B cell (primary cell): ENCODE measurements at regions not wholly inside any gene's neighbourhood (a gene's known extent, or its start where the extent isn't known, plus 50 kb on each side); places are given as distances from the start of the nearest gene placed in this dataset.
A peak's percentile ranks its signal among the peaks of the same experiment; 100 is the strongest.

Experiments
- ATAC-seq: fragments of 200-7000 bp; cut with Tn5 transposase; one replicate; pipeline ENCODE4 v1.10.0; 2021; ENCODE audit warnings: low read depth, mild to moderate bottlenecking, moderate number of reproducible peaks, moderate library complexity
- CTCF ChIA-PET: fragments of 350-600 bp; sonication (Branson Sonifier 250); formaldehyde crosslinking; loops from one replicate; lab custom pipeline; 2021; ENCODE audit warnings: antibody characterized with exemption, inconsistent platforms; lab: Charles Lee
- POLR2A ChIA-PET: fragments of 350-600 bp; sonication (Branson Sonifier 250); formaldehyde crosslinking; loops from one replicate; lab custom pipeline; 2021; ENCODE audit warnings: antibody characterized with exemption; lab: Charles Lee
- DNase-seq: peaks from one replicate; pipeline ENCODE4 v3.0.0; 2013
- H2AFZ ChIP-seq: 2 replicates; pipeline ENCODE4 v1.6.1; 2012; ENCODE audit warnings: mild to moderate bottlenecking, low read depth, low read length; ENCODE audit not compliant: insufficient read depth, poor library complexity, severe bottlenecking
- H3K27ac ChIP-seq, 2 donors: 1 replicate in 1 of 2; 2 replicates in 1 of 2; pipeline ENCODE4 v1.5.1; 2012 to 2013; ENCODE audit warnings: low read length in 2 of 2, mild to moderate bottlenecking in 2 of 2, moderate library complexity in 1 of 2
- H3K27me3 ChIP-seq, 4 experiments: fragments of 200-600 bp in 1 of 4; sonication (generic) in 1 of 4; replicated peaks in 1 of 4; 1 replicate in 2 of 4; 2 replicates in 2 of 4; pipeline versions ENCODE4 v1.6.1 to v1.7.0; 2013 to 2016; ENCODE audit warnings: low read length in 3 of 4, mild to moderate bottlenecking in 2 of 4, mixed read lengths in 1 of 4, moderate library complexity in 1 of 4; ENCODE audit not compliant: insufficient read depth in 4 of 4, control insufficient read depth in 3 of 4; ENCODE audit errors: control extremely low read depth in 1 of 4
- H3K36me3 ChIP-seq, 2 experiments: replicated peaks in 1 of 2; 1 replicate in 1 of 2; 2 replicates in 1 of 2; pipeline versions ENCODE4 v1.6.1 to v1.7.1; 2013; ENCODE audit warnings: low read length in 1 of 2; ENCODE audit not compliant: insufficient read depth in 2 of 2, control insufficient read depth in 1 of 2; ENCODE audit errors: control extremely low read depth in 1 of 2, extremely low read depth in 1 of 2
- H3K4me1 ChIP-seq, 2 donors: fragments of 200-600 bp in 1 of 2; sonication (generic) in 1 of 2; 1 replicate in 1 of 2; 2 replicates in 1 of 2; pipeline versions ENCODE4 v1.5.1 to v1.6.1; 2013 to 2017; ENCODE audit warnings: low read length in 2 of 2; ENCODE audit not compliant: control insufficient read depth in 2 of 2, insufficient read depth in 2 of 2
- H3K4me2 ChIP-seq: replicated peaks from 2 replicates; pipeline ENCODE3; 2012; ENCODE audit warnings: mild to moderate bottlenecking, low read depth, low read length; ENCODE audit not compliant: poor library complexity, severe bottlenecking
- H3K4me3 ChIP-seq, 5 experiments: fragments of 200-600 bp in 1 of 5; sonication (generic) in 1 of 5; 1 replicate in 3 of 5; 2 replicates in 2 of 5; pipeline versions ENCODE4 v1.5.1 to v1.7.0; 2011 to 2016; ENCODE audit warnings: low read length in 4 of 5, mild to moderate bottlenecking in 4 of 5, low read depth in 2 of 5, control low read depth in 1 of 5, moderate library complexity in 1 of 5; ENCODE audit not compliant: insufficient read depth in 1 of 5; ENCODE audit errors: control extremely low read depth in 1 of 5, extremely low read depth in 1 of 5
- H3K79me2 ChIP-seq: fragments of 200-600 bp; sonication (generic); one replicate; pipeline ENCODE4 v1.6.0; 2016; ENCODE audit warnings: low read length; ENCODE audit not compliant: control insufficient read depth, insufficient read depth
- H3K9ac ChIP-seq: fragments of 200-600 bp; sonication (generic); 2 replicates; pipeline ENCODE4 v1.6.1; 2017; ENCODE audit warnings: mild to moderate bottlenecking, low read length, moderate library complexity
- H3K9me3 ChIP-seq, 3 donors: one replicate each; pipeline versions ENCODE4 v1.6.1 to v1.7.1; 2013; ENCODE audit warnings: low read length in 2 of 3; ENCODE audit not compliant: control insufficient read depth in 2 of 3, insufficient read depth in 1 of 3; ENCODE audit errors: control extremely low read depth in 1 of 3
- H4K20me1 ChIP-seq: 2 replicates; pipeline ENCODE4 v1.6.0; 2012; ENCODE audit warnings: mild to moderate bottlenecking, low read length; ENCODE audit not compliant: insufficient read depth, control insufficient read depth, poor library complexity, severe bottlenecking
- H3K27ac Mint-ChIP-seq: one replicate; pipeline ENCODE4 v1.8.0; 2021; ENCODE audit warnings: mixed read lengths
- H3K27me3 Mint-ChIP-seq: one replicate; pipeline ENCODE4 v1.8.0; 2021; ENCODE audit warnings: mixed read lengths
- H3K4me1 Mint-ChIP-seq: one replicate; pipeline ENCODE4 v1.8.0; 2021; ENCODE audit warnings: mixed read lengths
- H3K4me3 Mint-ChIP-seq: one replicate; pipeline ENCODE4 v1.8.0; 2021; ENCODE audit warnings: mixed read lengths
- H3K9me3 Mint-ChIP-seq: one replicate; pipeline ENCODE4 v1.8.0; 2022; ENCODE audit warnings: mixed read lengths; ENCODE audit not compliant: insufficient read depth
- EZH2 ChIP-seq: IDR thresholded peaks from 2 replicates; pipeline ENCODE4 v1.6.1; 2012; ENCODE audit warnings: borderline replicate concordance, low read depth, mild to moderate bottlenecking, moderate library complexity, low read length; ENCODE audit not compliant: insufficient read depth, poor library complexity, severe bottlenecking
- WGBS: methylation state at CpG from one replicate; pipeline ENCODE4 v1.1.5; 2013; ENCODE audit warnings: missing lambda C conversion rate; ENCODE audit not compliant: insufficient coverage; 5-methylcytosine and 5-hydroxymethylcytosine counted together
- intact Hi-C: fragments of 100-400 bp; cut with micrococcal nuclease; formaldehyde crosslinking; loops from one replicate; pipeline ENCODE4 v1.10.0; 2022
- TF ChIP-seq, protein P1 (sequence below): fragments of 200-600 bp; IDR thresholded peaks from one replicate; pipeline ENCODE4 v1.8.0; 2022; ENCODE audit warnings: antibody characterized with exemption, mild to moderate bottlenecking

DNA sequence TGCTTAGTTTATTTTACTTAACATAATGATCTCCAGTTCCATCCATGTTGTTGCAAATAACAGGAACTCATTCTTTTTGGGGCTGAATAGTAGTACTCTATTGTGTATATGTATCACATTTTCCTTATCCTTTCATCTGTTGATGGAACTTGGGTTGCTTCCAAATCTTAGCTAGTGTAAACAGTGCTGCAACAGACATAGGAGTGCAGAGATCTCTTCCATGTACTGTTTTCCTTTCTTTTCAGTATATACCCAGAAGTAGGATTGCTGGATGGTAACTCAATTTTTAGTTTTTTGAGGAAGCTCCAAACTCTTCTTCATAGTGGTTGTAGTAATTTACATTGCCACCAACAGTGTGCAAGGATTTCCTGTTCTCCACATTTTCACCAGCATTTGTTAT is 138.8 kb upstream of the POC5 start:
- CTCF ChIA-PET: interaction anchor here (0.6 kb wide), 1 partner anchor 967 kb away, joined by 3 read pairs; no protein-coding TSS in a partner anchor
- Mint-ChIP-seq H3K27ac (no peak overlapping the region), H3K27me3 (peaks cover 25% of the 10 kb centered on the region), H3K4me3 (no peak overlapping the region), H3K4me1 (no peaks in the 10 kb centered on the region), H3K9me3 (no peaks in the 10 kb centered on the region)
- no peaks in the 10 kb centered on the region for H3K36me3 ChIP-seq
- POLR2A ChIA-PET: no interaction called here
- H3K4me1 ChIP-seq: no peaks in the 10 kb centered on the region
- no peaks in the 10 kb centered on the region for H3K9me3 ChIP-seq
- no peak overlapping the region for H3K4me2 ChIP-seq
- no peak for ATAC-seq
- no peak overlapping the region for H2AFZ ChIP-seq
- TF ChIP-seq, protein P1, sequence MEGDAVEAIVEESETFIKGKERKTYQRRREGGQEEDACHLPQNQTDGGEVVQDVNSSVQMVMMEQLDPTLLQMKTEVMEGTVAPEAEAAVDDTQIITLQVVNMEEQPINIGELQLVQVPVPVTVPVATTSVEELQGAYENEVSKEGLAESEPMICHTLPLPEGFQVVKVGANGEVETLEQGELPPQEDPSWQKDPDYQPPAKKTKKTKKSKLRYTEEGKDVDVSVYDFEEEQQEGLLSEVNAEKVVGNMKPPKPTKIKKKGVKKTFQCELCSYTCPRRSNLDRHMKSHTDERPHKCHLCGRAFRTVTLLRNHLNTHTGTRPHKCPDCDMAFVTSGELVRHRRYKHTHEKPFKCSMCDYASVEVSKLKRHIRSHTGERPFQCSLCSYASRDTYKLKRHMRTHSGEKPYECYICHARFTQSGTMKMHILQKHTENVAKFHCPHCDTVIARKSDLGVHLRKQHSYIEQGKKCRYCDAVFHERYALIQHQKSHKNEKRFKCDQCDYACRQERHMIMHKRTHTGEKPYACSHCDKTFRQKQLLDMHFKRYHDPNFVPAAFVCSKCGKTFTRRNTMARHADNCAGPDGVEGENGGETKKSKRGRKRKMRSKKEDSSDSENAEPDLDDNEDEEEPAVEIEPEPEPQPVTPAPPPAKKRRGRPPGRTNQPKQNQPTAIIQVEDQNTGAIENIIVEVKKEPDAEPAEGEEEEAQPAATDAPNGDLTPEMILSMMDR: no peak
- no peak for TF ChIP-seq EZH2
- H4K20me1 ChIP-seq: no peaks in the 10 kb centered on the region
- no peak overlapping the region for H3K27ac ChIP-seq
- H3K79me2 ChIP-seq: no peaks in the 10 kb centered on the region
- DNase-seq: no peak
- peaks cover 0 to 4% (median 0%) of the 10 kb centered on the region in 4 experiments for H3K27me3 ChIP-seq
- intact Hi-C loops: no loop called here
- no peak overlapping the region for H3K4me3 ChIP-seq
- H3K9ac ChIP-seq: no peak overlapping the region

DNA sequence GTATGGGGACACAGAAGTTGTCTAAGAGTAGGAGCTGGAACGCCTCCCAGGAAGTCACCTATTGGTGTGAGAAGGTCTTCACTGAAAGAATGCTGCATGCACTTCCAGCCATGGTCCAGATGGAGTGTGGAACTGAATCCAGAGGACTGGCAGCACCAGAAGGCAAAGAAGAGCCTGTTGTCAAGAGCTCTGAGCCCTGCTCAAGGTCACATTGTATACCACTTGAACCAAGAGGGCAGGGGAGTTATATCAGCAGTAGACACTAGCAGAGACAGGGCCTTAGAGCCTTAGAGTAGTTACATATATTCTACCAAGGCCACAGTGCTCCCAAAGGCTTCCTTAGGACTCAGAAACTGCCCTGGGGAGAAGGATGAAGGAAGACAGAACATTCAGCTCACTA is 130.8 kb upstream of the POC5 start:
- Histone ChIP-seq H3K79me2 (no peaks in the 10 kb centered on the region), H3K9me3 (no peaks in the 10 kb centered on the region), H3K36me3 (no peaks in the 10 kb centered on the region), H3K4me2 (peak overlapping the region; percentile 61), H2AFZ (peak overlapping the region; percentile 36), H3K9ac (peak overlapping the region; percentile 17), H3K27ac (peak overlapping the region; percentile 75 to 81), H3K4me3 (peak overlapping the region in 1 of 5 experiments; percentile 47), H4K20me1 (no peaks in the 10 kb centered on the region), H3K4me1 (peaks cover 38 to 39% of the 10 kb centered on the region in 2 donors), H3K27me3 (no peaks in the 10 kb centered on the region)
- H3K4me1 Mint-ChIP-seq: peaks cover 39% of the 10 kb centered on the region
- no peaks in the 10 kb centered on the region for H3K9me3 Mint-ChIP-seq
- POLR2A ChIA-PET: no interaction called here
- no peak for ATAC-seq
- peak overlapping the region; percentile 35 for H3K4me3 Mint-ChIP-seq
- TF ChIP-seq, protein P1: no peak
- no peak for TF ChIP-seq EZH2
- 92% methylated on average over 1 of the region's 1 CpG for WGBS
- H3K27ac Mint-ChIP-seq: peak overlapping the region; percentile 66
- CTCF ChIA-PET: no interaction called here
- DNase-seq: no peak
- intact Hi-C loops: no loop called here
- H3K27me3 Mint-ChIP-seq: no peaks in the 10 kb centered on the region
